ENCODE measurements at regions not wholly inside any gene's neighbourhood (a gene's known extent, or its start where the extent isn't known, plus 50 kb on each side); places are given as distances from the start of the nearest gene placed in this dataset.

DNA sequence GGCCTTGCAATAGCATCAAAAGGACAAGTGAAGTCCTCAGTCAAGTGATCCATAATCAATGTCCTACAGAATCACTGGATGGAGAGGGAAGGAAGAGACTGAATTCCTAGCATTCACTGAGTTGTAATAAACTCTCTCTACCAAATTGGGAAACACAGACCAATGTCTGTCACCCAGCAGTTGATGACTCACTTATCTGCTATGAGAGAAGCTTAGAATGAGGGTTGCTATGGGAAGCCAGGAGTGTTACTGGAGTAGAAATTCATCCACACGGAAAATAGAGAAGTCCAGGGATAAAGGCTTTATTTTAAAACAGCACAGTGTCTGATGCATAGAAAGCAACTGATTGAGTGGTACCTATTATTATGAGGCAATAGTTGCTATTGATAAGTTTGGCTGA is 407.4 kb downstream of the BRINP1 start:
- TF ChIP-seq, protein P1, sequence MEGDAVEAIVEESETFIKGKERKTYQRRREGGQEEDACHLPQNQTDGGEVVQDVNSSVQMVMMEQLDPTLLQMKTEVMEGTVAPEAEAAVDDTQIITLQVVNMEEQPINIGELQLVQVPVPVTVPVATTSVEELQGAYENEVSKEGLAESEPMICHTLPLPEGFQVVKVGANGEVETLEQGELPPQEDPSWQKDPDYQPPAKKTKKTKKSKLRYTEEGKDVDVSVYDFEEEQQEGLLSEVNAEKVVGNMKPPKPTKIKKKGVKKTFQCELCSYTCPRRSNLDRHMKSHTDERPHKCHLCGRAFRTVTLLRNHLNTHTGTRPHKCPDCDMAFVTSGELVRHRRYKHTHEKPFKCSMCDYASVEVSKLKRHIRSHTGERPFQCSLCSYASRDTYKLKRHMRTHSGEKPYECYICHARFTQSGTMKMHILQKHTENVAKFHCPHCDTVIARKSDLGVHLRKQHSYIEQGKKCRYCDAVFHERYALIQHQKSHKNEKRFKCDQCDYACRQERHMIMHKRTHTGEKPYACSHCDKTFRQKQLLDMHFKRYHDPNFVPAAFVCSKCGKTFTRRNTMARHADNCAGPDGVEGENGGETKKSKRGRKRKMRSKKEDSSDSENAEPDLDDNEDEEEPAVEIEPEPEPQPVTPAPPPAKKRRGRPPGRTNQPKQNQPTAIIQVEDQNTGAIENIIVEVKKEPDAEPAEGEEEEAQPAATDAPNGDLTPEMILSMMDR (IDR thresholded peaks at IDR 0.05; ENCODE audit: borderline replicate concordance): no peak
- H3K9me3 ChIP-seq (replicated peaks): no peaks in the 10 kb centered on the region
- H3K27me3 ChIP-seq (ENCODE audit: low read depth): no peaks in the 10 kb centered on the region
- H3K4me3 ChIP-seq: no peak overlapping the region
- H3K36me3 ChIP-seq: no peaks in the 10 kb centered on the region
- no peak for DNase-seq
- peak overlapping the region; percentile 18 for H3K27ac ChIP-seq (replicated peaks)
- H3K4me1 ChIP-seq: peaks cover 14% of the 10 kb centered on the region
- intact Hi-C loops (cut with micrococcal nuclease): no loop called here

DNA sequence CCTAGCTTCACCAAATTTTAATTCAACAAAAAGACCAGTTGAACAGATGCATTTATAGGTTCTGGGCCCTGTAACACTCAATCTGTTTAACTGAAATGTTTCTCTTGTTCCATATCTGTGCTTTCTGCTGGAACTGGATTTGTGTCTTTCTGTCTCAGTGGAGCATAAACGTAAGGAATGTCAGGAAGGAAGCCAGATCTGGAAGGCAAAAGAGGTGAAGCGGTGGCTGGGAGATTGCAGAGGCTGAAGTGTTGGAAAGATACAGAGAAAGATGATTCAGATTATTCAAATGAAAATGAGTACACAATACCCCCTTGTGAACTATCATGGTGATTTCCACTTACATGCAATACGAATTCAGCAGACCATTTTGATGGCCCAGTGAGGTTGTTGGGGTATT is 406.8 kb downstream of the BRINP1 start:
- Histone ChIP-seq H3K4me3 (no peak overlapping the region), H3K9me3 (replicated peaks) (no peaks in the 10 kb centered on the region), H3K4me1 (peaks cover 14% of the 10 kb centered on the region), H3K27ac (replicated peaks) (peak overlapping the region; percentile 18), H3K36me3 (no peaks in the 10 kb centered on the region), H3K27me3 (ENCODE audit: low read depth) (no peaks in the 10 kb centered on the region)
- intact Hi-C loops (cut with micrococcal nuclease): no loop called here
- DNase-seq: no peak
- TF ChIP-seq, protein P1 (IDR thresholded peaks at IDR 0.05; ENCODE audit: borderline replicate concordance): no peak

DNA sequence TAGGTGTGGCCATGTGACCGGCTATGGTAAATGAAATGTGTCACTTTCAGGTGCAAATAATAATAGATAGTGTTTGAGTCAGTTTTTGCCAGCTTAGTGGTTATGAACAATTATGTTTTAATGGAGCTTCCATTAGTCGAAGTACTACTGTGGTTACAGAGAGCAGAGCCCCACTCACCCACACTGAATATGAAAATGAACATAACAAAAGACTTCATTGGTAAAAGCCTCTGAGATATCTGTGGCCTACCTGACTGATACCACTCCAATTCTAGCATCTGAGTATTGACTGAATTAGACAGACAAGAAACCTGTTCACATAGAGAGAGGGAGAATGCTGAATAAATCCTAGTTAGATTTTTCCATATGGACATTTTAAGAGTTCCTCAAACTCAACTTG is 405.6 kb downstream of the BRINP1 start:
- TF ChIP-seq, protein P1 (IDR thresholded peaks at IDR 0.05; ENCODE audit: borderline replicate concordance): no peak
- Histone ChIP-seq H3K27ac (replicated peaks) (no peak overlapping the region), H3K27me3 (ENCODE audit: low read depth) (no peaks in the 10 kb centered on the region), H3K4me3 (no peak overlapping the region), H3K9me3 (replicated peaks) (no peaks in the 10 kb centered on the region), H3K36me3 (no peaks in the 10 kb centered on the region), H3K4me1 (peaks cover 14% of the 10 kb centered on the region)
- intact Hi-C loops (cut with micrococcal nuclease): no loop called here
- no peak for DNase-seq

DNA sequence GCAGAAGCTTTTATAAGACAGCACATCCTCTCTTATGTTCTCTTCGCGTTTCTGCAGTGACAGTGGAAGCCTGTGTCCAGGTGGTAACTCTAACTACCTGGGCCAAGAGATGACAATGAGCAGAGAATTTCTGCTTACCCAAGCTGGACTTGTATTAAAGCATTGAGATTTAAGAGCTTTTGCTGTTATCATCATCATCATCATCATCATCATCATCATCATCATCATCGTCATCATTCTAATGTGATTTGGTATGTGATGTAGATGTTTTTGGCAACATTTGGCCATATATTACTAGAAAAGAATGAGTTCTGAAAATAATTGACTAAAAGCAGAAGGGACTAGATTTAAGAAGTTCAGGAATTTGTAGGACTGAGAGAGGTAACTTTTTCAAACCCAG is 401.3 kb downstream of the BRINP1 start:
- no peak overlapping the region for H3K4me3 ChIP-seq
- no peaks in the 10 kb centered on the region for H3K36me3 ChIP-seq
- TF ChIP-seq, protein P1 (IDR thresholded peaks at IDR 0.05; ENCODE audit: borderline replicate concordance): no peak
- no peak for DNase-seq
- H3K9me3 ChIP-seq (replicated peaks): no peaks in the 10 kb centered on the region
- H3K27me3 ChIP-seq (ENCODE audit: low read depth): no peaks in the 10 kb centered on the region
- peaks cover 3% of the 10 kb centered on the region for H3K4me1 ChIP-seq
- intact Hi-C loops (cut with micrococcal nuclease): no loop called here
- H3K27ac ChIP-seq (replicated peaks): no peak overlapping the region

DNA sequence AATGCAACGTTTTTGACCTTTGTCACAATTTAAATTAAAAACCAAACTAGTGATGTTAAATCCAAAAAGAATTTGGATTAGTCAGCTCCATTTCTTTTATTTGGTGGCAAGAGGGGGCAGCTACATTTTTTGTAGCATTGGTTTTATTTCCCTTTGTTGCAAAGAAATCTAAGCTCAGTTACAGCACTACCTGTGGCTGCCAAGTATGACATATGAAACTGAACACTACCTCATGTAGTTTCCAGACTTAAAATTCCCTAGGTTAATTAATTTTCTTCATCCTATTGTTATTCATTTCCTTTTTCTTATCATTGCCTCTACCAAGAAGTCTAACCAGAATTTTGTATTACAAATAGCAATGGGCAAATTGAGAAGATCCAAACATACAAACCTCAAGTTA is 393.5 kb downstream of the BRINP1 start:
- H3K27me3 ChIP-seq (ENCODE audit: low read depth): no peaks in the 10 kb centered on the region
- no peaks in the 10 kb centered on the region for H3K36me3 ChIP-seq
- no peak overlapping the region for H3K4me3 ChIP-seq
- DNase-seq: no peak
- intact Hi-C loops (cut with micrococcal nuclease): no loop called here
- TF ChIP-seq, protein P1 (IDR thresholded peaks at IDR 0.05; ENCODE audit: borderline replicate concordance): no peak
- peaks cover 7% of the 10 kb centered on the region for H3K9me3 ChIP-seq (replicated peaks)
- no peak overlapping the region for H3K27ac ChIP-seq (replicated peaks)
- no peaks in the 10 kb centered on the region for H3K4me1 ChIP-seq

DNA sequence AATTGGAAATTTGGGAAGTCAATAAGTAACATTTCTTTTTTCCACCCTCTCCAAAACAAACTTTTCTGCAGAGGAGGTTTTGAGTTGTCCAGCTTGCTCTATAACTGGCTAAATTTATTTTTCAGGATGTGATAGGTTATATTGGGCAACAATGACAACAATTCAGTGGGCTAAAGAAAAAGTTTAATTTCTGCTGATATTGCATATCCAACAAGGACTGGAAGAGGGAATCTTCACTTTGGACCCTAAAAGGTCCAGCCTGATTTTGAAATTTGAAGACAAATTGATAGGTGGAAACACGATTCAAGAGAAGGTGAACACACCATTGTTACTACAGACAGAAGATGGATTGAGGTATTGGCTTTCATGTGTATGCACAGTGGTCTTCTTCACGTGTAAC is 393.1 kb downstream of the BRINP1 start:
- no peaks in the 10 kb centered on the region for H3K36me3 ChIP-seq
- H3K4me3 ChIP-seq: no peak overlapping the region
- no peaks in the 10 kb centered on the region for H3K4me1 ChIP-seq
- TF ChIP-seq, protein P1 (IDR thresholded peaks at IDR 0.05; ENCODE audit: borderline replicate concordance): no peak
- H3K9me3 ChIP-seq (replicated peaks): peaks cover 7% of the 10 kb centered on the region
- no peak overlapping the region for H3K27ac ChIP-seq (replicated peaks)
- intact Hi-C loops (cut with micrococcal nuclease): no loop called here
- H3K27me3 ChIP-seq (ENCODE audit: low read depth): no peaks in the 10 kb centered on the region
- DNase-seq: no peak

Data from left ventricle myocardium inferior (tissue), 1 donor.